ENCODE measurements at regions not wholly inside any gene's neighbourhood (a gene's known extent, or its start where the extent isn't known, plus 50 kb on each side); places are given as distances from the start of the nearest gene placed in this dataset.
"Not testable (repeated sequence)": the region's sequence is repeated elsewhere in the genome, so short reads cannot be mapped to it uniquely, and the experiment has no call there.

GRCh38 chr3:56957522-56957921 lies 102.9 kb upstream of the SPATA12 start:
- no peak for DNase-seq (ENCODE audit: extremely low read depth in 1 of 2, low read depth in 1 of 2)

DNA sequence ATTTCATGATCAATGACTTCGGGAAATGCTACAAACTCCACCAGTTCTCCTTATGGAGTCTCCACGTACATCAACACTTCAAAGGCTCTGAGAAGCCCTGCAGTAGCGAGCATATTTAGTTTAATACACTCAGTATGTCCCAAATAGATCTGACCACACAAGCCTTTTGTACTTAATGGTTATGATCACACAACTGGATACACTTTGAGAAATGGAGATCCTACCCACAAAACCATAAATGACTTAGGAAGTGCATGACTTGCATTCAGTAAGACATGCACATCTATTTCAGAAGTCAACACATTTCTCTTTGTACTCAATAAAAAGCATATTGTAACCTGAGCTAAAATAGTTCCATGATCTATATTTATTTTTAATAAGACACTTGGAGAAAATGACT lies 103.6 kb upstream of the SPATA12 start:
- no peak for DNase-seq (ENCODE audit: extremely low read depth in 1 of 2, low read depth in 1 of 2)

DNA sequence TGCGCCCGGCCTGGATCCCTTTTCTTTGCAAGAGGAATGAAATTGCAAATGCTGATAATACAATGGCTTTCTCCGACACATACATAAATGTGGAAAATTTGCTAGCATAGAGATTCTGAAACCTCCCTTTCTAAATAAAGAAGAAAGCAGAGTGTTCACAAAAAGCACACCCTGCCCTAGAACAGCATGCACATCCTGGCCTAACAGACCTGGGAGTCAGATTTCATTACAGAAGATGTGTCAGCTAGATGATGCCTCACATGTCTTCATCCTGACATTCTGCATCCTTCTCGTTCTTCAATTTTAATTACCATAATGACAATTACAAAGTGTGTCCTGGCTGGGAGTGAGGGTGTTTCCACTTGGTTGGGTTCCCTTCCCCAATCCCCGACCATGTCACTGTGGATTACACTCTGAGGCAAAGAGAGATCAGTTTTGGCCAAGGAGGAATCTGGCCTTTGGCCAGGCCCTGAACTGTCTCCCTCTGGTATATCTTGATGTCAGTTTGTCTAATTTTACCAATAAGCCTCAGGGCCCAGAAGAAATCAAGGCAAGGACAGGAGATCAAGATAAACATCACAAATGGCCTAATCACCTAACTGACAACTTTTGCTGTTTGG lies 104.9 kb upstream of the SPATA12 start:
- no peak for DNase-seq (ENCODE audit: extremely low read depth in 1 of 2, low read depth in 1 of 2)

GRCh38 chr3:56954125-56954524 lies 106.3 kb upstream of the SPATA12 start:
- DNase-seq (ENCODE audit: extremely low read depth in 1 of 2, low read depth in 1 of 2), result no peak

DNA sequence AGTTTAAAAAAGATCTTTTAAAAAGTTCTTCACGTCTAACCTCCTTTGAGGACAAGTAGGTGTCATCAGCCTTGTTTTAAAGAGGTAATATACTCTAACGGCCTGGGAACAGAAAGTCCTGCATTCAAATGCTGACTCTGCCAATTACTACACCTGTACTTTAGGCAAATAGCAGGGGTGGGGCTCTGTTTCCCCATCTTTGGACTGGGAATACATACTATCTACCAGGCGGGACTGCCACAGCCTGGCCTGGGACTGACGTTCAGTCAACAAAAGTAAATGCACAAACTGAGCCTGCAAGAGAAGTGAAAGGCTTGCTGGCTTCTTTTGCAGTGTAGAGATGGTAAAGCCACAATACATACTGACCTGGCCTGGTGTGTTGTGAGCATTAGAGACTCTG lies 107.6 kb upstream of the SPATA12 start:
- no peak for DNase-seq (ENCODE audit: extremely low read depth in 1 of 2, low read depth in 1 of 2)

- no peak for DNase-seq (ENCODE audit: extremely low read depth in 1 of 2, low read depth in 1 of 2)
These were observed 108.4 kb upstream of the SPATA12 start for GRCh38 chr3:56952061-56952460.

- DNase-seq (ENCODE audit: extremely low read depth in 1 of 2, low read depth in 1 of 2), result no peak
These were observed 109.1 kb upstream of the SPATA12 start for GRCh38 chr3:56951366-56951765.

- not testable (repeated sequence) for DNase-seq (ENCODE audit: extremely low read depth in 1 of 2, low read depth in 1 of 2)
These were observed 115.1 kb upstream of the SPATA12 start for GRCh38 chr3:56945378-56945777.

- no peak for DNase-seq (ENCODE audit: extremely low read depth in 1 of 2, low read depth in 1 of 2)
These were observed 117.9 kb upstream of the SPATA12 start for GRCh38 chr3:56942523-56942922.

- no peak for DNase-seq (ENCODE audit: extremely low read depth in 1 of 2, low read depth in 1 of 2)
These were observed 119.5 kb upstream of the SPATA12 start for GRCh38 chr3:56940976-56941375.

DNA sequence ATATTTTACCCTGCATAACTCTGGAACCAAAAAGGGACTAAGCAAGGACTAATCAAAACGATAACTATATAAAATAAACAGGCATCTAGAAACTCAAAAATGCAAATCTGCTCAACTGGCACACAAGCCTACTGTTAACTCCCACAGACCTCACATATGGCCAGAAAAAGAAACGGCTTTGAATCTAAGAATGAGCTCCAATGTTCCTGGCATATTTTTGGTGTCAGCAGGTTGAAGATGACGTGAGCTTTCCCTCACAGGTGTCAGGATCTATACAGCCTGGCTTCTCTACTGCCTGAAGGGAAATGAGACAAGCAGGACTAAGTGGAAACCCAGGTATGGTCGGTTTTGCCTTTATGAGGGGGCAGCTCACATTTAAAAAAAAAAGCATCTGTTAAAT lies 120.1 kb upstream of the SPATA12 start:
- no peak for DNase-seq (ENCODE audit: extremely low read depth in 1 of 2, low read depth in 1 of 2)

DNA sequence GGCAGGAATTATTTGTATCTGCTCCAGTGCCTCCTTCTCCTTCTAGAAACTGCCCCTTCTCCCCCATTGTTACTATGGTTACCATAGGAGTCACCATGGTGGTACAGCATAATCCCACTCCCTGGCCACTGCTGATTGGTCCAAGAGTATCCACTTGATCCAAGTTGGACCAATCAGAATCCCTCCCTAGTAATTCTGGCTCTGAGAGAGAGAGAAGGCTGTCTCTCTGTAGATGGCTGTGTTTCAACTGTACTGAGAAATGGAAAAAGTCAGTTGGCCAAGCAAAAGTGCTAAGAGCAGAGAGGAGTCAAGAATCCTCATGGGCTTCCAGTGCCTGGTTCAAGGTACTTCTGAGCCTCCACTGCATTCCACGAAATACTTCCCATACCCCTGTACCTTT lies 120.6 kb upstream of the SPATA12 start:
- no peak for DNase-seq (ENCODE audit: extremely low read depth in 1 of 2, low read depth in 1 of 2)

DNA sequence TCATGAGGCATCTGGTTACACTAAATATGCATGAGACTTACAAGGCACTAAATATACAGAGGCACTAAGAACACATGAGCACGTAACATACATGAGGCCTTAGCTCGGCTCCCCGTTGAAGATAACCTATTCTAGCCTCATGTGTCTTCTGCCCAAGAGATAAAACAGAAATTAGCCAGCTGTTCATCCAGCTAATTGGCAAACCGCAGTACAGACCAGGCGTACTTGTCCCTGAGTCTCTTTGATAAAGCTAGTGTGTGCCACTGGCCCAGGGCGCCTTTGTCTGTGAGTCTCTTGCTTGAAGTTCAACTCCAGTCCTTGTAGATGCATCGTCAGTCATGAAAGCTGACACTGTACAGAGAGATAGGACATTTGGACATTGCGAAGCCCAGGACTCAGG lies 121.9 kb upstream of the SPATA12 start:
- DNase-seq (ENCODE audit: extremely low read depth in 1 of 2, low read depth in 1 of 2), result no peak

DNA sequence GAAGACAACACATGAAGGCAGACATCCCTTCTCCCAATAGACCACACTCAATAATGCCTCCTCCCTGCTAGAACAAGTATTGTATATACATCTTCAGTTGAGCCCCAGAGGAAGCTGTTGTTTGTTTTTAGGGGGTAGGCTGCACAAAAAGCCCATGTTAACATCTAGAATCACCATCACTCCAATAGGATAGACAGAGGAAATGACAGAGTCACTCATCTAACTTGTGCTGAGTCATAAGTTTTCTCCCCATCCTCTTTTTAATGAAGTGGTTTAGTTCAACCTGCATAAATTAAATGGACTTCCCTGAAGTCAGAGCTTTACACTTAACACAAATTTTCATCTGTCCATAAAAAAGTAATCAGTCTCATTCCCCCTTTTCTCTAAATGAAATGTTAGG lies 122.9 kb upstream of the SPATA12 start:
- DNase-seq (ENCODE audit: extremely low read depth in 1 of 2, low read depth in 1 of 2), result no peak

GRCh38 chr3:56935811-56936210 lies 124.7 kb upstream of the SPATA12 start:
- DNase-seq (ENCODE audit: extremely low read depth in 1 of 2, low read depth in 1 of 2), result no peak

- DNase-seq (ENCODE audit: extremely low read depth in 1 of 2, low read depth in 1 of 2), result not testable (repeated sequence)
These were observed 126.0 kb upstream of the SPATA12 start for GRCh38 chr3:56934481-56934880.

GRCh38 chr3:56933803-56934202 lies 126.7 kb upstream of the SPATA12 start:
- DNase-seq (ENCODE audit: extremely low read depth in 1 of 2, low read depth in 1 of 2), result no peak

DNA sequence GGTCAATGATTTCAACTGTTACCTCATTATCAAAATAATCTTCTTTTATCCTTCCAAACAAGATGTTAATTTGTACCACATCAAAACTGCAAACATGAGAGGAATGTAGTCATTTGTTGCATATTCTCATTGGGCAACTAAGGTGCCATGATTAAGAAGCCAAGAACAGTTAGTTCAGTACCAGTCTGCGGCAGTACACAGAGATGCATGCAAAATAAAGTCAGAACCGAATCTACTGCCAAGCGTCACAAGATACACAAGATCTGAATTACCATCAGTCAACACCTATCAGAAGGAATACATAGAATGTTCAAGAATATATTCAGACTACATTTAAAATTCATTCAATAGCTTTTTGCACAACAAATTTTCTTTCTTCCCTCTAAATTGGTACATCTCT lies 127.6 kb upstream of the SPATA12 start:
- no peak for DNase-seq (ENCODE audit: extremely low read depth in 1 of 2, low read depth in 1 of 2)

GRCh38 chr3:56931836-56932235 lies 128.6 kb upstream of the SPATA12 start:
- no peak for DNase-seq (ENCODE audit: extremely low read depth in 1 of 2, low read depth in 1 of 2)

DNA sequence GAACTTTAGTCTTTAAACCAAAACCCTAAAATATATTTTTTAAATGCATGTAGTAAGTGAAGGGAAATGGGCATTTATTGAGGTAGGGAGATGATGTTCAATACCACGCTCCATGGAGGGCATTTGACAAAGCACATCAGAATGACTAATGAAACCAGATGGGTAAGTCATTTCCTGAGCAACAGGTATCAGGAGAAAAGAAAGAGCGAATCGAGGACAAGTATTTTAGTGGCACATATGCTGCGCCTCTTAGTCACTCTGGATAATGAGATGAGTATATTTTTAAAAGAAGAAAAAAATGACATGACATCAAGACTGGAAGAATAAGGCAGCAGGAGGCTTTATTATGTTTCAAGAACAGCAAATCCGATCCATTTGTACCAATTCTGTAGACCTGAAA lies 129.0 kb upstream of the ARHGEF3 start:
- DNase-seq (ENCODE audit: extremely low read depth in 1 of 2, low read depth in 1 of 2), result no peak

DNA sequence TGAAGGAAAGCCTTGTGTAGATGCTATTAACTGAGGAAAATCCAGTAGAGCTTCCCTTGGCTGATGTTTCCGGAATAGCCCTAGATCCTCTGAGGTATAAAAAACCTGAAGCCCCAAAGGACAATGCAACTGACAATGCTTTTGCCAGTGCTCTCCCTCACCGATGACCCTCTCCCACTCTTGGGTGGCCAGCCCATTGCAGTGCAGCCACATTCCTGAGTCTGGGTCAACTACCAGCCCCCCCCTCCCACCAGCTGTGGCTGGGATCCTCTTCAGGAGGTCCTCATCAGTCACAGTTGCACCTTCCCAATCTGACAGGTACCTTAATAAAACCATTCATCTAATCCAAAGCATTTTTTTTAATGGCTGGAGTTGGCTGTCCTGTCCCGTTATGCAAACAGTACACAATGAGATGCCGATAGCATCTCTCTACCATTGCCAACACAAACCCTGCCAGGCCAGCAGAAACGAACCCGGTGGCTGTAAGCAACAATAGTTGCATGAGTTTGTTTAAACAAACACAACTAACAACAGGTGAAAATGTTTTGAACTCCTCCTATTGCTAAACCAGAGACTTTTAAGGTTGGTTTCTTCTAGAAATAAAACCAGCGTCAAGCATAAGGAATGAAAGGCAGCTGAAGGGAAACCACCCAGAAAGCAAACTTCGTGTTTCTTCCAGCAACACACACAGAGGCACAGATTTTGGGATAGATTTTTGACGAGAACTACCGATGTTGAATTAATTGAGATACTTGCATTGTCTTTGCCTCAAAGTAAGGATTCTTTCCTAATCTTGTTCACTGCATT lies 128.3 kb upstream of the ARHGEF3 start:
- no peak for DNase-seq (ENCODE audit: extremely low read depth in 1 of 2, low read depth in 1 of 2)

DNA sequence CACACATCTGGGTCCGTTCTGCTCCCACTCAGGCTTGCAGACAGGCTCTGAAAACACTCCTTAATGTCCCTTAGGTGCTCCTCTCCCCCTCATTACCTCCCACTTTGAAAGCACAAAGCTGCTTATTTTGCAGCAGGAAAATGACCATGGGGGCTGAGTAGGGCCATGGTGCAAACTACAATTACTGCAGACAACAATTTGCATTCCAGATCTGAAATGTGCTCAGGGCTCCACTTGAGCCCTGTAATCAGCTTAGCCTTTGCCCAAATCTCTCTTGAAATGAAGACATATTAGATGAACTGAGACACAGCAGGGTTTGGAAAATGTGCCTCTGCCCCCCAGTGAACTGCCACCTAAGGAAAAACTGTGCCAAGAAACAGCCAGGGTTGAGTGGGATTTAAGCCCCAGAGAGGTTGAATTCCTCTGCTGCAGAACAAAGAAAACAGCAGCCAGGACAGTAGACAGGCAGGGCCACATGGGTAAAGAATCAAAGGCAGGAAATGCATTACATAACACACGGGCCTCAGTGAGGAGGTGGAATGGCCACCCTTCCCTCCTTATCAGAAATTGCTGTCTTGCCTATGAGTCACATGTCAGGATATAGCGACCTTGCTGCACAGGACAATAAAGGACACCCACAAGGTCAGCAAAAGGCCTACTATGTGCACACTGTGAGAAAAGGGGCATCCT lies 126.8 kb upstream of the ARHGEF3 start:
- DNase-seq (ENCODE audit: extremely low read depth in 1 of 2, low read depth in 1 of 2), result no peak
